ENCODE measurements at regions not wholly inside any gene's neighbourhood (a gene's known extent, or its start where the extent isn't known, plus 50 kb on each side); places are given as distances from the start of the nearest gene placed in this dataset.
"Not testable (repeated sequence)": the region's sequence is repeated elsewhere in the genome, so short reads cannot be mapped to it uniquely, and the experiment has no call there.

GRCh38 chrX:147468600-147468999 is 443.1 kb upstream of the FMR1 start:
- DNase-seq = no peak

GRCh38 chrX:147476008-147476407 is 435.7 kb upstream of the FMR1 start:
- DNase-seq = no peak

GRCh38 chrX:147478899-147479298 is 432.8 kb upstream of the FMR1 start:
- no peak for DNase-seq

- DNase-seq = no peak
Observed at GRCh38 chrX:147485207-147485606, 426.5 kb upstream of the FMR1 start.

GRCh38 chrX:147494365-147494764 is 417.4 kb upstream of the FMR1 start:
- DNase-seq = no peak

GRCh38 chrX:147498796-147499195 is 412.9 kb upstream of the FMR1 start:
- no peak for DNase-seq

- DNase-seq = no peak
Observed at GRCh38 chrX:147522981-147523380, 388.7 kb upstream of the FMR1 start.

GRCh38 chrX:147533426-147533825 is 378.3 kb upstream of the FMR1 start:
- no peak for DNase-seq

GRCh38 chrX:147537172-147537571 is 374.5 kb upstream of the FMR1 start:
- DNase-seq = no peak

- not testable (repeated sequence) for DNase-seq
Observed at GRCh38 chrX:147548023-147548422, 363.7 kb upstream of the FMR1 start.

- DNase-seq = no peak
Observed at GRCh38 chrX:147550217-147550616, 361.5 kb upstream of the FMR1 start.

- no peak for DNase-seq
Observed at GRCh38 chrX:147559191-147559590, 352.5 kb upstream of the FMR1 start.

- DNase-seq = no peak
Observed at GRCh38 chrX:147565237-147565636, 346.5 kb upstream of the FMR1 start.

GRCh38 chrX:147570483-147570882 is 341.2 kb upstream of the FMR1 start:
- DNase-seq = no peak

- no peak for DNase-seq
Observed at GRCh38 chrX:147573266-147573665, 338.5 kb upstream of the FMR1 start.

GRCh38 chrX:147602176-147602696 is 309.5 kb upstream of the FMR1 start:
- no peak for DNase-seq

- DNase-seq = no peak
Observed at GRCh38 chrX:147626605-147627004, 285.1 kb upstream of the FMR1 start.

- DNase-seq = no peak
Observed at GRCh38 chrX:147635186-147635585, 276.5 kb upstream of the FMR1 start.

- DNase-seq = no peak
Observed at GRCh38 chrX:147637190-147637589, 274.5 kb upstream of the FMR1 start.

GRCh38 chrX:147646949-147647723 is 264.6 kb upstream of the FMR1 start:
- DNase-seq = no peak

GRCh38 chrX:147675819-147676218 is 235.9 kb upstream of the FMR1 start:
- no peak for DNase-seq

- DNase-seq = no peak
Observed at GRCh38 chrX:147679356-147680005, 232.2 kb upstream of the FMR1 start.

GRCh38 chrX:147680251-147680650 is 231.5 kb upstream of the FMR1 start:
- DNase-seq = no peak

GRCh38 chrX:147693511-147693910 is 218.2 kb upstream of the FMR1 start:
- DNase-seq = no peak
